CD4-positive, alpha-beta memory T cell (primary cell): ENCODE measurements at regions not wholly inside any gene's neighbourhood (a gene's known extent, or its start where the extent isn't known, plus 50 kb on each side); places are given as distances from the start of the nearest gene placed in this dataset.

ENCODE experiments used
- CTCF ChIA-PET: fragments of 350-600 bp; sonication (Branson Sonifier 250); formaldehyde crosslinking; loops from one replicate; lab custom pipeline; 2021; ENCODE audit warnings: inconsistent platforms; ENCODE audit not compliant: partially characterized antibody; lab: Charles Lee
- POLR2A ChIA-PET: fragments of 350-600 bp; sonication (Branson Sonifier 250); formaldehyde crosslinking; loops from one replicate; lab custom pipeline; 2021; ENCODE audit not compliant: partially characterized antibody; lab: Charles Lee
- DNase-seq, 5 donors: peaks; one replicate each; pipeline versions ENCODE4 v3.0.0 to v3.0.0-alpha.2; 2020 to 2022; ENCODE audit warnings: mixed read lengths in 1 of 5
- H3K27ac ChIP-seq: one replicate; pipeline ENCODE4 v1.7.0; 2013; ENCODE audit warnings: low read depth, low read length
- H3K27me3 ChIP-seq: 2 replicates; pipeline ENCODE4 v1.7.0; 2013; ENCODE audit warnings: mild to moderate bottlenecking, low read length, moderate library complexity; ENCODE audit not compliant: insufficient read depth
- H3K36me3 ChIP-seq: 2 replicates; pipeline ENCODE4 v1.7.0; 2013; ENCODE audit warnings: mild to moderate bottlenecking, low read length, moderate library complexity; ENCODE audit not compliant: insufficient read depth
- H3K4me1 ChIP-seq: 2 replicates; pipeline ENCODE4 v1.7.0; 2013; ENCODE audit warnings: mild to moderate bottlenecking, low read length, moderate library complexity; ENCODE audit not compliant: insufficient read depth
- H3K4me3 ChIP-seq, 2 donors: one replicate each; pipeline ENCODE4 v1.7.0; 2013; ENCODE audit warnings: low read length in 2 of 2, mild to moderate bottlenecking in 1 of 2
- H3K9me3 ChIP-seq, 2 donors: one replicate each; pipeline ENCODE4 v1.7.0; 2013; ENCODE audit warnings: low read length in 2 of 2, control low read depth in 1 of 2; ENCODE audit not compliant: control insufficient read depth in 1 of 2
- H3K27ac Mint-ChIP-seq, 7 donors: one replicate each; pipeline ENCODE4 v1.8.0; 2020 to 2021; ENCODE audit warnings: mixed read lengths in 7 of 7, mild to moderate bottlenecking in 6 of 7, inconsistent platforms in 3 of 7, moderate library complexity in 3 of 7
- H3K27me3 Mint-ChIP-seq, 2 donors: one replicate each; pipeline ENCODE4 v1.8.0; 2020 to 2021; ENCODE audit warnings: mixed read lengths in 2 of 2
- H3K36me3 Mint-ChIP-seq, 2 donors: one replicate each; pipeline ENCODE4 v1.8.0; 2020 to 2021; ENCODE audit warnings: mixed read lengths in 2 of 2, inconsistent platforms in 1 of 2, mild to moderate bottlenecking in 1 of 2
- H3K4me1 Mint-ChIP-seq, 4 donors: one replicate each; pipeline ENCODE4 v1.8.0; 2020 to 2021; ENCODE audit warnings: mixed read lengths in 4 of 4, mild to moderate bottlenecking in 1 of 4
- H3K4me3 Mint-ChIP-seq, 8 donors: one replicate each; pipeline ENCODE4 v1.8.0; 2020 to 2021; ENCODE audit warnings: mixed read lengths in 8 of 8, mild to moderate bottlenecking in 7 of 8, moderate library complexity in 6 of 8, inconsistent platforms in 3 of 8
- H3K9me3 Mint-ChIP-seq, 8 donors: one replicate each; pipeline ENCODE4 v1.8.0; 2020 to 2021; ENCODE audit warnings: mixed read lengths in 8 of 8, mild to moderate bottlenecking in 5 of 8, inconsistent platforms in 3 of 8, moderate library complexity in 1 of 8
- intact Hi-C: fragments of 100-400 bp; cut with micrococcal nuclease; formaldehyde crosslinking; loops from one replicate; pipeline ENCODE4 v1.15.1; 2023

DNA sequence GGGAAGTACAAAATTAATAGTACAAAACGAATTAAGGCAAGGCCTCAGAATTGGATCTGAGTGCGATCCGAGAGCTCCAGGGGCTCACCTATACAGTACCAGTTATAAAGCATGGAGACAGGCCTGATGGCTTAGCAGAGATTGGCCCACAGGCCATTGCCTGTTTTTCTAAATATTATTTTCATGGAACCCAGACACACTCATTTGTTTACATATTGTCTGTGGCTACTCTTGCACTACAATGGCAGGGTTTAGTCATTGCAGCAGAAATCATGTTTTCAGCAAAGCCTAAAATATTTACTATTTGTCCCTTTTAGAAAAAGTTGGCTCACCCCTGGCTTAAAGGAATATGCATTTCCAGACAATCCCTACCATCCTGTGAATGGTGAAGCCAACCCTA is 578.9 kb downstream of the PLPP3 start:
- peaks cover 0 to 8% (median 2%) of the 10 kb centered on the region in 8 donors for H3K9me3 Mint-ChIP-seq
- CTCF ChIA-PET, result no interaction called here
- no peaks in the 10 kb centered on the region for H3K27me3 Mint-ChIP-seq
- intact Hi-C loops, result no loop called here
- Histone ChIP-seq H3K9me3 (no peaks in the 10 kb centered on the region), H3K27ac (no peak overlapping the region), H3K4me1 (no peaks in the 10 kb centered on the region), H3K27me3 (no peaks in the 10 kb centered on the region), H3K4me3 (no peak overlapping the region), H3K36me3 (no peaks in the 10 kb centered on the region)
- no peaks in the 10 kb centered on the region for H3K36me3 Mint-ChIP-seq
- H3K27ac Mint-ChIP-seq, result no peak overlapping the region
- POLR2A ChIA-PET, result no interaction called here
- H3K4me1 Mint-ChIP-seq, result no peaks in the 10 kb centered on the region
- no peak overlapping the region for H3K4me3 Mint-ChIP-seq
- DNase-seq, result no peak

DNA sequence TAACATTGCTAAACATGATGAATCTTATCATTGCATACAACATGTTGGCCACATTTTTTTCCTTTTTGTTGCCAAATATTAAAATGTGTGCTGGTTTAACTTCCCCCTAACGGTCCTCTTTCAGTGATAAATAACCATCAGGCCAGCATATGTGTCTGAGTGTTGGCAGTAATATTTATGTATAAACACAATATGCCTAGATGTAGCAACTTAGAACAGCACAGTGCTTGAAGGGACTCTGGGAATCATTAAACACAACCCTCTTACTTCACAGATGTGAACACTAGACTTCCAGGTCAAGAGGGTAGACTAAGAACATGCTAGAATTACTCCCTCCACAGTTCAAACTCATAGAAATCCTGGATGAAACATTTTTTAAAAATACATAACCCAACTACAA is 581.8 kb downstream of the PLPP3 start:
- H3K4me3 Mint-ChIP-seq, result no peak overlapping the region

GRCh38 chr1:55993646-55994318 is 585.6 kb downstream of the PLPP3 start:
- no peak overlapping the region for H3K4me3 ChIP-seq
- Mint-ChIP-seq H3K27ac (peak overlapping the region in 1 of 7 donors; percentile 5), H3K4me3 (no peak overlapping the region), H3K27me3 (no peaks in the 10 kb centered on the region), H3K36me3 (no peaks in the 10 kb centered on the region), H3K4me1 (no peaks in the 10 kb centered on the region), H3K9me3 (peaks cover 0 to 15% (median 5%) of the 10 kb centered on the region in 8 donors)
- H3K27me3 ChIP-seq, result no peaks in the 10 kb centered on the region
- H3K27ac ChIP-seq, result no peak overlapping the region
- CTCF ChIA-PET, result no interaction called here
- POLR2A ChIA-PET, result no interaction called here
- intact Hi-C loops, result no loop called here
- no peaks in the 10 kb centered on the region for H3K9me3 ChIP-seq
- H3K4me1 ChIP-seq, result no peaks in the 10 kb centered on the region
- no peak for DNase-seq
- H3K36me3 ChIP-seq, result no peaks in the 10 kb centered on the region

More for the DNA sequence above, 581.8 kb downstream of the PLPP3 start:
- H3K36me3 ChIP-seq, result no peaks in the 10 kb centered on the region
- no peak overlapping the region for H3K27ac Mint-ChIP-seq
- H3K27ac ChIP-seq, result no peak overlapping the region
- no peaks in the 10 kb centered on the region for H3K36me3 Mint-ChIP-seq
- no peaks in the 10 kb centered on the region for H3K27me3 Mint-ChIP-seq
- ChIA-PET POLR2A (no interaction called here), CTCF (no interaction called here)
- no peaks in the 10 kb centered on the region for H3K9me3 ChIP-seq
- no peaks in the 10 kb centered on the region for H3K4me1 ChIP-seq
- H3K27me3 ChIP-seq, result no peaks in the 10 kb centered on the region
- H3K4me1 Mint-ChIP-seq, result no peaks in the 10 kb centered on the region
- intact Hi-C loops, result no loop called here
- H3K4me3 ChIP-seq, result no peak overlapping the region
- no peak for DNase-seq
- peaks cover 0 to 14% (median 7%) of the 10 kb centered on the region in 8 donors for H3K9me3 Mint-ChIP-seq

- ChIA-PET POLR2A (no interaction called here), CTCF (no interaction called here)
- H3K27ac ChIP-seq, result no peak overlapping the region
- no peaks in the 10 kb centered on the region for H3K27me3 Mint-ChIP-seq
- no peaks in the 10 kb centered on the region for H3K36me3 ChIP-seq
- intact Hi-C loops, result no loop called here
- no peaks in the 10 kb centered on the region for H3K4me1 ChIP-seq
- DNase-seq, result no peak
- H3K27me3 ChIP-seq, result no peaks in the 10 kb centered on the region
- H3K4me3 Mint-ChIP-seq, result no peak overlapping the region
- H3K9me3 Mint-ChIP-seq, result peaks cover 0 to 7% (median 3%) of the 10 kb centered on the region in 8 donors
- H3K9me3 ChIP-seq, result no peaks in the 10 kb centered on the region
- no peaks in the 10 kb centered on the region for H3K36me3 Mint-ChIP-seq
- no peaks in the 10 kb centered on the region for H3K4me1 Mint-ChIP-seq
- H3K4me3 ChIP-seq, result no peak overlapping the region
- no peak overlapping the region for H3K27ac Mint-ChIP-seq
Observed at GRCh38 chr1:55990007-55990406, 589.4 kb downstream of the PLPP3 start.

GRCh38 chr1:55988963-55989452 is 590.4 kb downstream of the PLPP3 start:
- Mint-ChIP-seq H3K27ac (no peak overlapping the region), H3K4me3 (no peak overlapping the region), H3K36me3 (no peaks in the 10 kb centered on the region), H3K27me3 (no peaks in the 10 kb centered on the region), H3K9me3 (peaks cover 0 to 5% (median 0%) of the 10 kb centered on the region in 8 donors), H3K4me1 (no peaks in the 10 kb centered on the region)
- intact Hi-C loops, result no loop called here
- H3K4me3 ChIP-seq, result no peak overlapping the region
- ChIA-PET POLR2A (no interaction called here), CTCF (no interaction called here)
- H3K36me3 ChIP-seq, result no peaks in the 10 kb centered on the region
- no peaks in the 10 kb centered on the region for H3K9me3 ChIP-seq
- no peak overlapping the region for H3K27ac ChIP-seq
- DNase-seq, result no peak
- H3K4me1 ChIP-seq, result no peaks in the 10 kb centered on the region
- H3K27me3 ChIP-seq, result no peaks in the 10 kb centered on the region

DNA sequence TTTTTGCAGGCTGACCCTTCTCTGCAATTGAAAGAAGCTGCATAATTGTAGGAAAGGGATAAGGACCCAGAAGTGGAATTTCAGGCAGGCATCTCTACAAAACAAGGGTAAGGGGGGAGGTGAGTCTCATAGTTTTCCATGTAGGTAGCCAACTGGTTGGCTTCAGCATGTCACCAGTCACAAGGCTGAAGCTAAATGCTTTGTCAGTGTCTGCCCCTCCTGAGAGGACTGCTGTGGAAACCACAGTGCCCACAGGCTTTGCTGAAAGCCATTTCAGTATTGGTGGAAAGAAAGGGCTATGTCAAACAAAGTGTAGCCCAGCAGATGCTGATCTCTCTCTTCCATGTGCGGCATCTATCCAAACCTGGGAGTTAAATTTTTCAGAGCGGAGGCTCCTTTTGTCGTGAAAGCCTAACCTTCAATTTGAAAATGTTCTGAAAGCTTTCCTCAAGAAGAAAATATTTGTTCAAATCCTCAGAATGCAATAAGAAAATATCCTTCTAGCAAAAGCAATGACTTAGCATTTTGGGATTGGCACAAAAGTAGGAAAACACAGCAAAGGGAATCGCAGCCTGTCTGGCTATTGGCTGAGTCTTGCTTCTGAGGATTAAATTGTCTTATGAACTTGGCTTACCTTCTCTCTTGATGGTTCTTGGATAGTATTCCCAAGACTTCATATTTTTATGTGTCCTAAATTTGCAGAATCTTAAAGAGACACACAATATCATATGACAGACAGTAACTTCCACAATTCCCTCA is 591.7 kb downstream of the PLPP3 start:
- Histone ChIP-seq H3K4me3 (no peak overlapping the region), H3K9me3 (no peaks in the 10 kb centered on the region), H3K27ac (no peak overlapping the region), H3K27me3 (no peaks in the 10 kb centered on the region), H3K4me1 (no peaks in the 10 kb centered on the region), H3K36me3 (no peaks in the 10 kb centered on the region)
- intact Hi-C loops, result no loop called here
- POLR2A ChIA-PET, result no interaction called here
- Mint-ChIP-seq H3K27me3 (no peaks in the 10 kb centered on the region), H3K4me1 (no peaks in the 10 kb centered on the region), H3K4me3 (no peak overlapping the region), H3K27ac (no peak overlapping the region), H3K9me3 (peaks cover 0 to 5% (median 0%) of the 10 kb centered on the region in 8 donors), H3K36me3 (no peaks in the 10 kb centered on the region)
- CTCF ChIA-PET, result no interaction called here
- DNase-seq, result no peak

DNA sequence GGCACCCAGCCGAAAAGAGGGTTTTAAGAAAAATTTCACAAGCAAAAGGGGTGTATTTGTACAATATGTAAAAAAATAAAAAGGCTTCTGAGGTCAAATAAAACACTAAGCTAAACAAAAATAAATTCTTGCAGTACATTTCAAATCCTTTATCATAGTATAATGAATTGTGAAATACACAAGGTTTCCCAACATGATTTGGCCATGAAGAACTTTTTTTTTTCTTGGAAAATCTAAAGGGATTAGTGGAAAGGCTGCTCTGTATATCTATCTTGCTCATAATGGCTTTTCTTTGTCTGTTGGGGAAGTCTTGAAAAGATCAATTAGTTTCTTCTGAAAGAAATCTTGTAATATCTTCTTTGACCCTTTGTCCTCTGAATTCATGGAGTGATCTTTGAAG is 593.4 kb downstream of the PLPP3 start:
- Mint-ChIP-seq H3K4me3 (no peak overlapping the region), H3K9me3 (peaks cover 0 to 3% (median 0%) of the 10 kb centered on the region in 8 donors), H3K36me3 (no peaks in the 10 kb centered on the region), H3K4me1 (no peaks in the 10 kb centered on the region), H3K27ac (no peak overlapping the region), H3K27me3 (no peaks in the 10 kb centered on the region)
- POLR2A ChIA-PET, result no interaction called here
- CTCF ChIA-PET, result no interaction called here
- Histone ChIP-seq H3K36me3 (no peaks in the 10 kb centered on the region), H3K9me3 (no peaks in the 10 kb centered on the region), H3K4me3 (no peak overlapping the region), H3K27me3 (no peaks in the 10 kb centered on the region), H3K27ac (no peak overlapping the region), H3K4me1 (no peaks in the 10 kb centered on the region)
- intact Hi-C loops, result no loop called here
- no peak for DNase-seq
